ENCODE measurements at regions not wholly inside any gene's neighbourhood (a gene's known extent, or its start where the extent isn't known, plus 50 kb on each side); places are given as distances from the start of the nearest gene placed in this dataset.
"Not testable (repeated sequence)": the region's sequence is repeated elsewhere in the genome, so short reads cannot be mapped to it uniquely, and the experiment has no call there.

- TF ChIP-seq, protein P1, sequence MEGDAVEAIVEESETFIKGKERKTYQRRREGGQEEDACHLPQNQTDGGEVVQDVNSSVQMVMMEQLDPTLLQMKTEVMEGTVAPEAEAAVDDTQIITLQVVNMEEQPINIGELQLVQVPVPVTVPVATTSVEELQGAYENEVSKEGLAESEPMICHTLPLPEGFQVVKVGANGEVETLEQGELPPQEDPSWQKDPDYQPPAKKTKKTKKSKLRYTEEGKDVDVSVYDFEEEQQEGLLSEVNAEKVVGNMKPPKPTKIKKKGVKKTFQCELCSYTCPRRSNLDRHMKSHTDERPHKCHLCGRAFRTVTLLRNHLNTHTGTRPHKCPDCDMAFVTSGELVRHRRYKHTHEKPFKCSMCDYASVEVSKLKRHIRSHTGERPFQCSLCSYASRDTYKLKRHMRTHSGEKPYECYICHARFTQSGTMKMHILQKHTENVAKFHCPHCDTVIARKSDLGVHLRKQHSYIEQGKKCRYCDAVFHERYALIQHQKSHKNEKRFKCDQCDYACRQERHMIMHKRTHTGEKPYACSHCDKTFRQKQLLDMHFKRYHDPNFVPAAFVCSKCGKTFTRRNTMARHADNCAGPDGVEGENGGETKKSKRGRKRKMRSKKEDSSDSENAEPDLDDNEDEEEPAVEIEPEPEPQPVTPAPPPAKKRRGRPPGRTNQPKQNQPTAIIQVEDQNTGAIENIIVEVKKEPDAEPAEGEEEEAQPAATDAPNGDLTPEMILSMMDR (conservative IDR thresholded peaks at IDR 0.05; ENCODE audit: low read depth, low read length) = not testable (repeated sequence)
- not testable (repeated sequence) for TF ChIP-seq EZH2 (IDR thresholded peaks at IDR 0.05; ENCODE audit: low read length, unreplicated experiment)
Measured at GRCh38 chr9:38123359-38123758, 54.3 kb upstream of the SHB start.

Data from PC-3 (cell line).